Endothelial cell of umbilical vein (primary cell): ENCODE measurements at regions not wholly inside any gene's neighbourhood (a gene's known extent, or its start where the extent isn't known, plus 50 kb on each side); places are given as distances from the start of the nearest gene placed in this dataset.

Source experiments
- BruUV-seq: library from RNA; stranded (reverse); fragments of 400-500 nt; replicated peaks from 2 replicates; lab custom pipeline; 2021; lab: Mats Ljungman, UMichigan
- CTCF ChIA-PET: fragments of 300-600, 350-600 bp; sonication (Branson Sonifier 250); formaldehyde crosslinking; loops from one replicate; lab custom pipeline; 2021; ENCODE audit warnings: antibody characterized with exemption, inconsistent platforms; lab: Charles Lee
- POLR2A ChIA-PET: fragments of 300-600, 350-600 bp; sonication (Branson Sonifier 250); formaldehyde crosslinking; loops from one replicate; lab custom pipeline; 2021; ENCODE audit warnings: antibody characterized with exemption, inconsistent platforms; lab: Charles Lee
- DNase-seq: peaks from one replicate; pipeline ENCODE4 v3.0.0-alpha.2; 2011; ENCODE audit warnings: low read depth, low spot score
- FAIRE-seq: peaks from 2 replicates; lab custom pipeline; 2011; peaks lifted over from hg19 to GRCh38; lab: Jason Lieb, UNC
- H2AFZ ChIP-seq: 2 replicates; pipeline ENCODE4 v1.6.0; 2012; ENCODE audit warnings: low read depth, low read length, control low read depth, inconsistent platforms
- H3K27ac ChIP-seq: 2 replicates; pipeline ENCODE4 v1.5.1; 2011; ENCODE audit warnings: low read depth, mild to moderate bottlenecking, control low read depth, low read length, moderate library complexity; ENCODE audit not compliant: insufficient read depth
- H3K27me3 ChIP-seq, 2 experiments: 2 replicates each; pipeline versions ENCODE4 v1.6.0 to v1.6.1; 2011; ENCODE audit warnings: low read length in 2 of 2, mixed read lengths in 1 of 2; ENCODE audit not compliant: control insufficient read depth in 2 of 2, insufficient read depth in 2 of 2
- H3K36me3 ChIP-seq, 2 experiments: 2 replicates in 1 of 2; 3 replicates in 1 of 2; pipeline ENCODE4 v1.5.1; 2011; ENCODE audit warnings: low read length in 2 of 2, mild to moderate bottlenecking in 1 of 2, moderate library complexity in 1 of 2; ENCODE audit not compliant: control insufficient read depth in 2 of 2, insufficient read depth in 2 of 2; ENCODE audit errors: extremely low read depth in 1 of 2
- H3K4me1 ChIP-seq: 3 replicates; pipeline ENCODE4 v1.5.1; 2011; ENCODE audit warnings: mild to moderate bottlenecking, low read length; ENCODE audit not compliant: control insufficient read depth, insufficient read depth; ENCODE audit errors: extremely low read depth
- H3K4me2 ChIP-seq: 2 replicates; pipeline ENCODE4 v1.6.1; 2011; ENCODE audit warnings: low read length, control low read depth, mixed read lengths; ENCODE audit not compliant: insufficient read depth
- H3K4me3 ChIP-seq, 3 experiments: fragments of 200-600 bp in 1 of 3; sonication (generic), shearing (Covaris generic) in 1 of 3; replicated peaks in 1 of 3; 2 replicates each; pipeline ENCODE4 v1.5.1; 2011 to 2016; ENCODE audit warnings: control low read depth in 3 of 3, low read length in 3 of 3, mild to moderate bottlenecking in 2 of 3, inconsistent platforms in 1 of 3, low read depth in 1 of 3, moderate library complexity in 1 of 3; ENCODE audit not compliant: insufficient read depth in 1 of 3
- H3K79me2 ChIP-seq: 2 replicates; pipeline ENCODE4 v1.6.0; 2012; ENCODE audit warnings: low read length, inconsistent platforms; ENCODE audit not compliant: control insufficient read depth, insufficient read depth
- H3K9ac ChIP-seq: replicated peaks from 2 replicates; pipeline ENCODE3; 2011; ENCODE audit warnings: low read length, control low read depth; ENCODE audit not compliant: insufficient read depth; ENCODE audit errors: extremely low read depth
- H3K9me1 ChIP-seq: replicated peaks from 3 replicates; pipeline ENCODE4 v1.6.0; 2011; ENCODE audit warnings: mild to moderate bottlenecking, low read length; ENCODE audit not compliant: control insufficient read depth, insufficient read depth; ENCODE audit errors: extremely low read depth
- H3K9me3 ChIP-seq: replicated peaks from 2 replicates; pipeline ENCODE4 v1.5.1; 2012; ENCODE audit warnings: low read length, inconsistent platforms; ENCODE audit not compliant: control insufficient read depth, insufficient read depth
- H4K20me1 ChIP-seq: replicated peaks from 2 replicates; pipeline ENCODE3; 2011; ENCODE audit warnings: mild to moderate bottlenecking, low read length; ENCODE audit not compliant: control insufficient read depth, insufficient read depth; ENCODE audit errors: extremely low read depth
- EZH2 ChIP-seq: IDR thresholded peaks from 2 replicates; pipeline ENCODE4 v1.6.1; 2012; ENCODE audit warnings: borderline replicate concordance, low read depth, mild to moderate bottlenecking, moderate library complexity, low read length, inconsistent platforms; ENCODE audit not compliant: severe bottlenecking
- FOS ChIP-seq: IDR thresholded peaks from 2 replicates; pipeline ENCODE4 v1.6.1; 2011; ENCODE audit warnings: mild to moderate bottlenecking, low read length, moderate library complexity, borderline replicate concordance; ENCODE audit not compliant: insufficient read depth
- GATA2 ChIP-seq: IDR thresholded peaks from 2 replicates; pipeline ENCODE4 v1.7.0; 2011; ENCODE audit warnings: low read depth, mild to moderate bottlenecking, moderate library complexity, mixed read lengths, low read length; ENCODE audit not compliant: insufficient read length, insufficient read depth
- JUN ChIP-seq: IDR thresholded peaks from 2 replicates; pipeline ENCODE4 v1.6.1; 2011; ENCODE audit warnings: borderline replicate concordance, low read depth; ENCODE audit not compliant: insufficient read length, insufficient read depth
- MYC ChIP-seq: IDR thresholded peaks from one replicate; pipeline ENCODE4 v1.6.1; 2011; ENCODE audit warnings: mild to moderate bottlenecking, low read depth, low read length
- POLR2A ChIP-seq: IDR thresholded peaks from 2 replicates; pipeline ENCODE4 v1.6.1; 2012; ENCODE audit warnings: low read depth, mild to moderate bottlenecking, control low read depth, low read length
- POLR2AphosphoS5 ChIP-seq: IDR thresholded peaks from 2 replicates; pipeline ENCODE4 v1.6.1; 2012; ENCODE audit warnings: low read depth, mild to moderate bottlenecking, control low read depth, low read length, moderate library complexity; ENCODE audit not compliant: insufficient read depth
- dilution Hi-C: fragments of 300-500 bp; cut with MboI; formaldehyde crosslinking; loops from one replicate; pipeline ENCODE4 v1.15.0; 2019; ENCODE audit warnings: low sequenced_read_pairs; ENCODE audit not compliant: extremely low pct_ligation_motif_present
- intact Hi-C: fragments of 100-400 bp; cut with micrococcal nuclease; formaldehyde crosslinking; loops from one replicate; pipeline ENCODE4 v1.10.0; 2022
- TF ChIP-seq, protein P1 (sequence below): IDR thresholded peaks from 2 replicates; pipeline ENCODE4 v1.6.1; 2011; ENCODE audit not compliant: insufficient read depth, insufficient read length
- TF ChIP-seq, protein P2 (sequence below), 2 donors: IDR thresholded peaks; 1 replicate in 1 of 2; 2 replicates in 1 of 2; pipeline ENCODE4 v1.5.1; 2011; ENCODE audit warnings: low read length in 2 of 2, mild to moderate bottlenecking in 2 of 2, moderate library complexity in 2 of 2, control low read depth in 1 of 2, inconsistent platforms in 1 of 2, low read depth in 1 of 2; ENCODE audit not compliant: insufficient read depth in 1 of 2; ENCODE audit errors: extremely low read depth in 1 of 2

DNA sequence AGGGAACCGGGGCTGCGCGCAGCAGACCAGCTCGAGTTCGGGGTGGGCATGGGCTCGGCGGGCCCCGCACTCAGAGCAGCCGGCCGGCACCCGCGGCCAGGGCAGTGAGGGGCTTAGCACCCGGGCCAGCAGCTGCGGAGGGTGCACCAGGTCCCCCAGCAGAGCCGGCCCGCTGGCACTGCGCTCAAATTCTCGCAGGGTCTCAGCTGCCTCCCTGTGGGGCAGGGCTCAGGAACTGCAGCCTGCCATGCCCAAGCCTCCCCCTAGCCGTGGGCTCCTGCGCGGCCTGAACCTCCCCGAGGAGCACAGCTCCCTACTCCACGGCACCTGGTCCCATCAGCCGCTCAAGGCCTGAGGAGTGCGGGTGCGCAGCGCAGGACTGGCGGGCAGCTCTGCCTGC is 172.9 kb upstream of the SLC30A5 start:
- POLR2A ChIA-PET, result no interaction called here
- Histone ChIP-seq H3K27me3 (no peaks in the 10 kb centered on the region), H3K79me2 (no peaks in the 10 kb centered on the region), H3K4me2 (no peak overlapping the region), H2AFZ (no peak overlapping the region), H4K20me1 (no peaks in the 10 kb centered on the region), H3K9me1 (no peaks in the 10 kb centered on the region), H3K9ac (no peak overlapping the region), H3K4me1 (no peaks in the 10 kb centered on the region), H3K9me3 (no peaks in the 10 kb centered on the region), H3K4me3 (no peak overlapping the region), H3K27ac (no peak overlapping the region), H3K36me3 (no peaks in the 10 kb centered on the region)
- FAIRE-seq, result no peak
- intact Hi-C loops, result no loop called here
- CTCF ChIA-PET, result no interaction called here
- BruUV-seq, result no TSS peak
- dilution Hi-C loops, result no loop called here
- DNase-seq, result no peak
- TF ChIP-seq EZH2, result no peak
- no peak for TF ChIP-seq GATA2
- TF ChIP-seq JUN, result no peak

DNA sequence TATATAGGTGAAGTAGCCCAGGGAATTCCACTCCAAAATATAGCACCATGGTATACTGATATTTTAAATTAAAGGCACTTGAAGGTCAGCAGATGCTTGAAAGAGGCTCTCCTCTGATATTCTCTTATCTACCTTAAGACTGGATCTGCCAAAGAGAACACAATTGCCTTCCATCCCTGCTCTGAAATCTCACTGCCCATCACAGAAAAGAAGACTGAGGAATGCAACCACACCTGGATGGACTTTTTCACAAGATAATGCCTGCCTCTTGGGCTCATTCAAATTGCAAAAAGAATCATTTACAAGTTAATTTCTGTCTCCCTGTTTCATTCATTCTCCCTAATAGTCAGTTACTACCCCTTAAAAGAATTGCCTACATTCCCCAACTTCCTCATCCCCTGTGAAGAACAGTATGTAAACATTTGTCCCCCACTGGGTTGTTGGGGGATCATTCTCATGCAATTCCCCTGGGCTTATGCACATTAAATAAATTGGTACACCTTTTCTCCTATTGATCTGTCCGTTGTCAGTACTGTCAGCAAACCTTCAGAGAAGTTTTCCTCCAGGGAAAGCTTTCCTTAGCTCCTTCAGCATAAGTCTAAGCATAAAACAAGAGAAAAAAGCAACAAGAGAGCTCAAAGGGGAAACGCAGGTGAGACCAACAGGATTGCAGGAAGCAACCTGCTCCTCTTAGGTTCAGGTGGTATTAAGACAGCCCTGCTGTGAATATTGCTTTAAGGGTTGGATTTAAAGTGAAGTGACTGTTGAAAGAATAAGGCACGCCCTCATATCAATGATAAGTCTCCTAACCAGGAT is 171.4 kb upstream of the SLC30A5 start:
- CTCF ChIA-PET, result no interaction called here
- POLR2A ChIA-PET, result no interaction called here

More for the DNA sequence above, 171.4 kb upstream of the SLC30A5 start:
- no peaks in the 10 kb centered on the region for H3K27me3 ChIP-seq
- dilution Hi-C loops, result no loop called here
- no peak for FAIRE-seq
- no peaks in the 10 kb centered on the region for H3K9me3 ChIP-seq
- H4K20me1 ChIP-seq, result no peaks in the 10 kb centered on the region
- H3K4me1 ChIP-seq, result no peaks in the 10 kb centered on the region
- no peak overlapping the region for H3K9ac ChIP-seq
- H3K4me2 ChIP-seq, result no peak overlapping the region
- BruUV-seq, result no TSS peak
- DNase-seq, result no peak
- no peak overlapping the region for H3K4me3 ChIP-seq
- intact Hi-C loops, result no loop called here
- no peaks in the 10 kb centered on the region for H3K36me3 ChIP-seq
- TF ChIP-seq EZH2 (no peak), GATA2 (no peak), POLR2A (no peak), MYC (no peak), JUN (no peak), POLR2AphosphoS5 (no peak), FOS (no peak)
- TF ChIP-seq, protein P1, sequence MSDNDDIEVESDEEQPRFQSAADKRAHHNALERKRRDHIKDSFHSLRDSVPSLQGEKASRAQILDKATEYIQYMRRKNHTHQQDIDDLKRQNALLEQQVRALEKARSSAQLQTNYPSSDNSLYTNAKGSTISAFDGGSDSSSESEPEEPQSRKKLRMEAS, result no peak
- TF ChIP-seq, protein P2, sequence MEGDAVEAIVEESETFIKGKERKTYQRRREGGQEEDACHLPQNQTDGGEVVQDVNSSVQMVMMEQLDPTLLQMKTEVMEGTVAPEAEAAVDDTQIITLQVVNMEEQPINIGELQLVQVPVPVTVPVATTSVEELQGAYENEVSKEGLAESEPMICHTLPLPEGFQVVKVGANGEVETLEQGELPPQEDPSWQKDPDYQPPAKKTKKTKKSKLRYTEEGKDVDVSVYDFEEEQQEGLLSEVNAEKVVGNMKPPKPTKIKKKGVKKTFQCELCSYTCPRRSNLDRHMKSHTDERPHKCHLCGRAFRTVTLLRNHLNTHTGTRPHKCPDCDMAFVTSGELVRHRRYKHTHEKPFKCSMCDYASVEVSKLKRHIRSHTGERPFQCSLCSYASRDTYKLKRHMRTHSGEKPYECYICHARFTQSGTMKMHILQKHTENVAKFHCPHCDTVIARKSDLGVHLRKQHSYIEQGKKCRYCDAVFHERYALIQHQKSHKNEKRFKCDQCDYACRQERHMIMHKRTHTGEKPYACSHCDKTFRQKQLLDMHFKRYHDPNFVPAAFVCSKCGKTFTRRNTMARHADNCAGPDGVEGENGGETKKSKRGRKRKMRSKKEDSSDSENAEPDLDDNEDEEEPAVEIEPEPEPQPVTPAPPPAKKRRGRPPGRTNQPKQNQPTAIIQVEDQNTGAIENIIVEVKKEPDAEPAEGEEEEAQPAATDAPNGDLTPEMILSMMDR (IDR thresholded peaks at IDR 0.05; ENCODE audit: extremely low read depth in 1 of 2, insufficient read depth in 1 of 2, low read depth in 1 of 2, low read length in 2 of 2), result no peak
- no peaks in the 10 kb centered on the region for H3K79me2 ChIP-seq
- no peak overlapping the region for H2AFZ ChIP-seq
- no peak overlapping the region for H3K27ac ChIP-seq
- H3K9me1 ChIP-seq, result no peaks in the 10 kb centered on the region
